Mesothelial cell of epicardium (in vitro differentiated cells): ENCODE measurements at regions not wholly inside any gene's neighbourhood (a gene's known extent, or its start where the extent isn't known, plus 50 kb on each side); places are given as distances from the start of the nearest gene placed in this dataset.
"Not testable (repeated sequence)": the region's sequence is repeated elsewhere in the genome, so short reads cannot be mapped to it uniquely, and the experiment has no call there.

Experiments
- DNase-seq, 2 experiments: peaks; one replicate each; pipeline ENCODE4 v3.0.0; 2021; ENCODE audit warnings: low spot score in 2 of 2; ENCODE audit not compliant: unreplicated experiment in 2 of 2
- H3K27ac Mint-ChIP-seq: 2 replicates; pipeline ENCODE4 v1.8.0; 2021; ENCODE audit warnings: mixed read lengths
- H3K27me3 Mint-ChIP-seq: 2 replicates; pipeline ENCODE4 v1.8.0; 2021; ENCODE audit warnings: low read depth, mixed read lengths
- H3K36me3 Mint-ChIP-seq: 2 replicates; pipeline ENCODE4 v1.8.0; 2021; ENCODE audit warnings: mixed read lengths
- H3K4me1 Mint-ChIP-seq: 2 replicates; pipeline ENCODE4 v1.8.0; 2021; ENCODE audit warnings: mixed read lengths
- H3K4me3 Mint-ChIP-seq: 2 replicates; pipeline ENCODE4 v1.8.0; 2021; ENCODE audit warnings: mild to moderate bottlenecking, moderate library complexity, mixed read lengths
- H3K9me3 Mint-ChIP-seq: 2 replicates; pipeline ENCODE4 v1.8.0; 2021; ENCODE audit warnings: mixed read lengths
- TF ChIP-seq, protein P1 (sequence below): fragments of 200-600 bp; sonication (generic); IDR thresholded peaks from one replicate; pipeline ENCODE4 v1.5.0; 2021; ENCODE audit warnings: antibody characterized with exemption; ENCODE audit not compliant: unreplicated experiment

DNA sequence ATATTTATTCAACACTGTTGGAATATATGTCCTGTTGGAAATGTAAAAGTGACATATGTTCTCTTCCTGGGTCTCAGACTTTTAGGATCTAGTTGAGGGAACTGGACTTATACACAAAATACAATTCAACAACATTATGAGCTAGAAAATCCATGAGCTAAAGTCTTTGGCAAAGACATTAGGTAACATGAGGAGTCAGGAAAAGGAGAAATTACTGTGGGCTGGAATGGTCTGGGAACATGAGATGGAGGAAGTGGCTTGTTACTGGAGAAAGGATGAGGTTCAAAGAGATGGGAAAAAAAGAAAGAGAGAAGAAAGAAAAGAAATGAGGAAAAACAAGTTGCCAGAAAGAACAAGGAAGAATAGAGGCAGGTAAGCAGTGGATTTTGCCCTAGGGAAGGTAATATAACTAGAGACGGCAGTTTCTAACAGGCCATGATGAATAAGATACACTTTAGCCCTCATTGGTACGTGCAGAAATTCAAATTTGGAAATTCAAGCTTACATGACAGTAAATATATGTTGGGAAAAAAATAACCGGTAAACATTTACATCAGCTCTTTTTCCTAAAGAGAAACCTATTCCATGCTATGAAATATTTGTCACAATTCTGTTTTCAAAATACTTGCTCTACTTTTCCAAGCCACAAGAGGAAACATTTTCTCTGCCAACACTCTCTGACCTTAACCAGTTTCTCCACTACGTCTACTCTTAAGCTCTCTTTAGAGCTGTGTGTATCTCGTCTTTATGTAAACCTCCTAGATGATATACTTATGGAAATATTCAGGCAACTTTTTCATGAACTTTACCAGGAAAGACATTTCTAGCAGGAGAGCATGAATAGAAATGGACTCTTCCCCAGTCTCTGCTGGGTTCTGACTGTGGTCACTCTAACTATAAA, 268.8 kb upstream of the BTG1 start:
- Mint-ChIP-seq H3K9me3 (no peaks in the 10 kb centered on the region), H3K36me3 (no peaks in the 10 kb centered on the region), H3K4me3 (no peak overlapping the region), H3K4me1 (peaks cover 18% of the 10 kb centered on the region), H3K27me3 (no peaks in the 10 kb centered on the region), H3K27ac (peak overlapping the region; percentile 70)
- DNase-seq, result no peak
- TF ChIP-seq, protein P1, sequence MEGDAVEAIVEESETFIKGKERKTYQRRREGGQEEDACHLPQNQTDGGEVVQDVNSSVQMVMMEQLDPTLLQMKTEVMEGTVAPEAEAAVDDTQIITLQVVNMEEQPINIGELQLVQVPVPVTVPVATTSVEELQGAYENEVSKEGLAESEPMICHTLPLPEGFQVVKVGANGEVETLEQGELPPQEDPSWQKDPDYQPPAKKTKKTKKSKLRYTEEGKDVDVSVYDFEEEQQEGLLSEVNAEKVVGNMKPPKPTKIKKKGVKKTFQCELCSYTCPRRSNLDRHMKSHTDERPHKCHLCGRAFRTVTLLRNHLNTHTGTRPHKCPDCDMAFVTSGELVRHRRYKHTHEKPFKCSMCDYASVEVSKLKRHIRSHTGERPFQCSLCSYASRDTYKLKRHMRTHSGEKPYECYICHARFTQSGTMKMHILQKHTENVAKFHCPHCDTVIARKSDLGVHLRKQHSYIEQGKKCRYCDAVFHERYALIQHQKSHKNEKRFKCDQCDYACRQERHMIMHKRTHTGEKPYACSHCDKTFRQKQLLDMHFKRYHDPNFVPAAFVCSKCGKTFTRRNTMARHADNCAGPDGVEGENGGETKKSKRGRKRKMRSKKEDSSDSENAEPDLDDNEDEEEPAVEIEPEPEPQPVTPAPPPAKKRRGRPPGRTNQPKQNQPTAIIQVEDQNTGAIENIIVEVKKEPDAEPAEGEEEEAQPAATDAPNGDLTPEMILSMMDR, result no peak

DNA sequence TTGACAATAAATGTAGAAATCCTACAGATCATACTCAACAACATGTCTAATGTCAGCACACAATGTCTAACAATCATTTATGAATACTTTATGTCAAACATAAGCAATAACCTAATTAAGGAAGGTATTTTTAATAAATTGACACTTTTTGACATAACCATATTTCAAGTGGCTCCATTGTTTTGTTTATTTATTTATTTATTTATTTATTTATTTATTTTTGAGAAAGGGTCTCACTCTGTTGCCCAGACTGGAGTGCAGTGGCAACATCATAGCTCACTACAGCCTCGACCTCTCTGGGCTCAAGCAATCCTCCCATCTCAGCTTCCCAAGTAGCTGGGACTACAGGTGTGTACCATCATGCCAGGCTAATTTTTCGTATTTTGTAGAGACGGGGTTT, 267.6 kb upstream of the BTG1 start:
- DNase-seq, result no peak
- H3K9me3 Mint-ChIP-seq, result peaks cover 5% of the 10 kb centered on the region
- H3K4me3 Mint-ChIP-seq, result no peak overlapping the region
- no peaks in the 10 kb centered on the region for H3K36me3 Mint-ChIP-seq
- peaks cover 18% of the 10 kb centered on the region for H3K4me1 Mint-ChIP-seq
- no peaks in the 10 kb centered on the region for H3K27me3 Mint-ChIP-seq
- H3K27ac Mint-ChIP-seq, result no peak overlapping the region
- TF ChIP-seq, protein P1, result no peak

DNA sequence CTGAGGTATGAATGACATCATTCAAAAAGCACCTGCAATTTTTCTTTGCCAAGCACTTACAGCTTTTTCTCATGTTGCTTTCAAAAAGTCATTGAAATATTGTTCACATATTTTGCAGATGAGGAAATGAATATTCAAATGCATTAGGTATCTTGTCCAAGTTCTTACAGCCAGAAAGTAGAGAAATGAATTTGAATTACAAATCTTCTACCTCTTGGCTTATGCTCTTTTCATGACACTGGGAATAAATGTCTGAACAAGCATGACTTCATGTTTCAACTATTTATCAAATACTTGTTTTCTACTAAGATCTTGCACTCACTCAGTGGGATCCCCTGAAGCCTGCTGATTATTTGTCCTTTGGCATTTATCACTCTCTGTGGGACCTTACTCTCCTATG, 267.2 kb upstream of the BTG1 start:
- no peak overlapping the region for H3K4me3 Mint-ChIP-seq
- no peaks in the 10 kb centered on the region for H3K27me3 Mint-ChIP-seq
- H3K36me3 Mint-ChIP-seq, result no peaks in the 10 kb centered on the region
- TF ChIP-seq, protein P1, result no peak
- DNase-seq, result no peak
- H3K4me1 Mint-ChIP-seq, result peaks cover 18% of the 10 kb centered on the region
- peak overlapping the region; percentile 17 for H3K27ac Mint-ChIP-seq
- H3K9me3 Mint-ChIP-seq, result peaks cover 9% of the 10 kb centered on the region

DNA sequence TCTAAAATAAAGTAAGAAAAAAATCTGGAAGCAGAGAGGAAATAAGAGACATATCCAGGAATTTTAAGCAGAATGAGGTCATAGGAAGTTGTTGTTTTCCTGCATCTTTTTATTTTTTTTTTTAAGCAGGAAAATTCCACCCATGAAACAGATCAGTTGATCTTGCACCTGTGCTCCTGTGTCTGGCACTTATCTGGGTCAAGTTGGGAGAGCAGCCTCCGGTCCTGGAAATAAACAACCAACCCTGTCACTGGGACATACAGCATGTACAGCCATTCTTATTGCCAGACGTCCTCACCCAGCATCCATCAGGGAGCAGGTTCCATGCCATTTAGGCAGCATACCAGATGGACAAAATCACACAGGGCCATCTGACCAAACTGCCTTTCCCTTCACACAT, 266.0 kb upstream of the BTG1 start:
- Mint-ChIP-seq H3K36me3 (no peaks in the 10 kb centered on the region), H3K27ac (no peak overlapping the region), H3K4me3 (no peak overlapping the region), H3K4me1 (peaks cover 18% of the 10 kb centered on the region), H3K9me3 (peaks cover 9% of the 10 kb centered on the region), H3K27me3 (no peaks in the 10 kb centered on the region)
- TF ChIP-seq, protein P1, result no peak
- DNase-seq, result no peak

DNA sequence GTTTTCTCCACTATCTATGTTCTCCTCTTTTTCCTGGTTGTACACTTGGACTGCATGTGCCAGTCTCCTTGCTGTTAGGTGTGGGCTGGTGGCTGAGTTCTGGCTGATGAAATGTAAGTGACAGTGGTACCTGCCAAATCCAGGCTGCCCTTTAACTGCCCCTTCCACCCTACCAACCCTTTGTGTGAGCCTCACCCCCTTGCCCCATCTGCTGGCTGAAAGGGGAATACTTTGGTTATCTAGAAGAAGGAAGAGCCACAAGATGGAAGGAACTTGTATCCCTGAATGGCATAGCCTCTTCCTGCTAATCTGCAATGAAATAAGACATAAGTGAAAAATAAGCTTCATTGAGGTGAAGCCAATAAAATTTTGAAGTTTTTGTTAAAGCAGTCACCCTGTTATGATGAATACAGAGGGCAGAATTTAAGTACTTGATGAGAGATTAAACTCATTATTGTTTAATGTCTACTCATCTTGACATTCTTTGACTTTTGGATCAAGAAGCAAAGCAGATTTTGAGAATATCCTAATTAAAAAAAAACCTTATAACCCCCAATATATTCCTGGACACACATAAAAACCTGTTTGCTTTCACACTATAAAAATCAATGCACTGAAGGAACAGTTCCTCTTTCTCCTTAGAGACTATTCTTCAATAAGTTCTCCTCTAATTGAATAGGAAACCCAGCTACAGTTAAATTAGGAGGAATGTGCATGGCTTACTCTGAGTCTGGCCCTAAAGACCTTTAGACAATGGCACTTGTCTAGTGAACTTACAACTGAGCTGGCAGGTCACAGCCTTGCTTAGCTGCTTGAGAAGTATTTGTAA, 262.6 kb upstream of the BTG1 start:
- no peak overlapping the region for H3K4me3 Mint-ChIP-seq
- no peak overlapping the region for H3K27ac Mint-ChIP-seq
- H3K9me3 Mint-ChIP-seq, result peaks cover 9% of the 10 kb centered on the region
- TF ChIP-seq, protein P1, result no peak
- H3K27me3 Mint-ChIP-seq, result no peaks in the 10 kb centered on the region
- no peak for DNase-seq
- no peaks in the 10 kb centered on the region for H3K36me3 Mint-ChIP-seq
- peaks cover 16% of the 10 kb centered on the region for H3K4me1 Mint-ChIP-seq

DNA sequence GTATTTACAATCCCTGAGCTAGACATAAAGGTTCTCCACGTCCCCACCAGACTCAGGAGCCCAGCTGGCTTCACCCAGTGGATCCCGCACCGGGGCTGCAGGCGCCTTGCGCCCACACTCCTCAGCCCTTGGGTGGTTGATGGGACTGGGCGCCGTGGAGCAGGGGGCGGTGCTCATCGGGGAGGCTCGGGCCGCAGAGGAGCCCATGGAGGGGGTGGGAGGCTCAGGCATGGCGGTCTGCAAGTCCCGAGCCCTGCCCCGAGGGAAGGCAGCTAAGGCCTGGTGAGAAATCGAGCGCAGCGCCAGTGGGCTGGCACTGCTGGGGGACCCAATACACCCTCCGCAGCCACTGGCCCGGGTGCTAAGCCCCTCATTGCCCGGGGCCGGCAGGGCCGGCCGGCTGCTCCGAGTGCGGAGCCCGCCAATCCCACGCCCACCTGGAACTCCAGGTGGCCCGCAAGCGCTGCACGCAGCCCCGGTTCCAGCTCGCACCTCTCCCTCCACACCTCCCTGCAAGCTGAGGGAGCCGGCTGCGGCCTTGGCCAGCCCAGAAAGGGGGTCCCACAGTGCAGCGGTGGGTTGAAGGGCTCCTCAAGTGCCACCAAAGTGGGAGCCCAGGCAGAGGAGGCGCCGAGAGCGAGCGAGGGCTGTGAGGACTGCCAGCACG, 260.9 kb upstream of the BTG1 start:
- peaks cover 14% of the 10 kb centered on the region for H3K4me1 Mint-ChIP-seq
- not testable (repeated sequence) for H3K4me3 Mint-ChIP-seq, H3K27me3 Mint-ChIP-seq, H3K9me3 Mint-ChIP-seq, H3K36me3 Mint-ChIP-seq, H3K27ac Mint-ChIP-seq, DNase-seq

DNA sequence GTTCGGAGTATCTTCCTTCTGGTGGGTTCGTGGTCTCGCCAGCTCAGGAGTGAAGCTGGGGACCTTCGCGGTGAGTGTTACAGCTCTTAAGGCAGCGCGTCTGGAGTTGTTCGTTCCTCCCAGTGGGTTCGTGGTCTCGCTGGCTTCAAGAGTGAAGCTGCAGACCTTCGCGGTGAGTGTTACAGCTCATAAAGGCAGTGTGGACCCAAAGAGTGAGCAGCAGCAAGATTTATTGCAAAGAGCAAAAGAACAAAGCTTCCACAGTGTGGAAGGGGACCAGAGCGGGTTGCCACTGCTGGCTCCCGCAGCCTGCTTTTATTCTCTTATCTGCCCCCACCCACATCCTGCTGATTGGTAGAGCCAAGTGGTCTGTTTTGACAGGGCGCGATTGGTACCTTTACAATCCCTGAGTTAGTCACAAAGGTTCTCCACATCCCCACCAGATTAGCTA, 260.2 kb upstream of the BTG1 start:
- H3K9me3 Mint-ChIP-seq, H3K36me3 Mint-ChIP-seq, DNase-seq, H3K4me3 Mint-ChIP-seq, H3K27ac Mint-ChIP-seq, H3K27me3 Mint-ChIP-seq: not testable (repeated sequence)
- H3K4me1 Mint-ChIP-seq, result peaks cover 14% of the 10 kb centered on the region
